ENCODE measurements at regions not wholly inside any gene's neighbourhood (a gene's known extent, or its start where the extent isn't known, plus 50 kb on each side); places are given as distances from the start of the nearest gene placed in this dataset.

DNA sequence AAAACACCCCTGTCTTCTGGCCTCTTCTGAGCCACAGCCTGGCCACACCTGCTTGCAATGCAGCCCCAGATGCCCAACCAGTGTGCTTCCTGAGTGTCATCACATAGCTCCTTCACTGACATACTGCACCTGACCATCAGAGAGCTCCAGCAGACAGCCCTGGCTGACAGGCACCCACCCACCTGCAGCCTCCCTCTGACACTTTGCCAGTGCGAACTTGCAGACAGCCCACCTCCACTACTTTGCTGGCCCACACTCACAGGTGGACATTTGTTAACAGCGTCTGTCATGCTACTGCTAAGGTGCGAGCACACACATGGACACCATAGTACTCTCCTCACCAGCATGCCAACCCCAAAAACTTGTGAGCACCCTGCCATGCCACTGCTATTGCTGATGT is 740.1 kb downstream of the DNAJB9 start:
- no peak overlapping the region for H3K4me3 ChIP-seq (ENCODE audit: low read depth, low read length)
- TF ChIP-seq, protein P1, sequence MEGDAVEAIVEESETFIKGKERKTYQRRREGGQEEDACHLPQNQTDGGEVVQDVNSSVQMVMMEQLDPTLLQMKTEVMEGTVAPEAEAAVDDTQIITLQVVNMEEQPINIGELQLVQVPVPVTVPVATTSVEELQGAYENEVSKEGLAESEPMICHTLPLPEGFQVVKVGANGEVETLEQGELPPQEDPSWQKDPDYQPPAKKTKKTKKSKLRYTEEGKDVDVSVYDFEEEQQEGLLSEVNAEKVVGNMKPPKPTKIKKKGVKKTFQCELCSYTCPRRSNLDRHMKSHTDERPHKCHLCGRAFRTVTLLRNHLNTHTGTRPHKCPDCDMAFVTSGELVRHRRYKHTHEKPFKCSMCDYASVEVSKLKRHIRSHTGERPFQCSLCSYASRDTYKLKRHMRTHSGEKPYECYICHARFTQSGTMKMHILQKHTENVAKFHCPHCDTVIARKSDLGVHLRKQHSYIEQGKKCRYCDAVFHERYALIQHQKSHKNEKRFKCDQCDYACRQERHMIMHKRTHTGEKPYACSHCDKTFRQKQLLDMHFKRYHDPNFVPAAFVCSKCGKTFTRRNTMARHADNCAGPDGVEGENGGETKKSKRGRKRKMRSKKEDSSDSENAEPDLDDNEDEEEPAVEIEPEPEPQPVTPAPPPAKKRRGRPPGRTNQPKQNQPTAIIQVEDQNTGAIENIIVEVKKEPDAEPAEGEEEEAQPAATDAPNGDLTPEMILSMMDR (IDR thresholded peaks at IDR 0.05; ENCODE audit: insufficient read depth, low read length, poor library complexity, severe bottlenecking) = no peak
- H3K27me3 ChIP-seq (ENCODE audit: control insufficient read depth, insufficient read depth, low read length) = no peaks in the 10 kb centered on the region
- DNase-seq (ENCODE audit: low read depth) = no peak
- no peaks in the 10 kb centered on the region for H3K36me3 ChIP-seq (ENCODE audit: control insufficient read depth, insufficient read depth, low read length)

DNA sequence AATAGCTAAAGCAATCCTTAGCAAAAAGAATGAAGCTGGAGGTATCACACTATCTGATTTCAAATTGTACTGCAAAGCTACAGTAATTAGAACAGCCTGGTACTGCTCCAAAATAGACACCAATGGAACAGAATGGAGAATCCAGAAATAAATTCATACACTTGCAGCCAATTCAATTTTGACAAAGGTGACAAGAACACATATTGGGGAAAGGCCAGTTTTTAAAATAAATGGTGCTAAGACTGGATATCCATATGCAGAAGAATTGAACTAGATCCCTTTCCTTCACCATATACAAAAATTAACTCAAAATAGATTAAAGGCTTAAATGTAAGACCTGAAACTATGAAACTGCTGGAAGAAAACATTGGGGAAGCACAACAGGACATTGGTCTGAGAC is 748.5 kb downstream of the DNAJB9 start:
- Histone ChIP-seq H3K4me3 (ENCODE audit: low read depth, low read length) (no peak overlapping the region), H3K36me3 (ENCODE audit: control insufficient read depth, insufficient read depth, low read length) (no peaks in the 10 kb centered on the region), H3K27me3 (ENCODE audit: control insufficient read depth, insufficient read depth, low read length) (no peaks in the 10 kb centered on the region)
- DNase-seq (ENCODE audit: low read depth) = no peak
- TF ChIP-seq, protein P1 (IDR thresholded peaks at IDR 0.05; ENCODE audit: insufficient read depth, low read length, poor library complexity, severe bottlenecking) = no peak

DNA sequence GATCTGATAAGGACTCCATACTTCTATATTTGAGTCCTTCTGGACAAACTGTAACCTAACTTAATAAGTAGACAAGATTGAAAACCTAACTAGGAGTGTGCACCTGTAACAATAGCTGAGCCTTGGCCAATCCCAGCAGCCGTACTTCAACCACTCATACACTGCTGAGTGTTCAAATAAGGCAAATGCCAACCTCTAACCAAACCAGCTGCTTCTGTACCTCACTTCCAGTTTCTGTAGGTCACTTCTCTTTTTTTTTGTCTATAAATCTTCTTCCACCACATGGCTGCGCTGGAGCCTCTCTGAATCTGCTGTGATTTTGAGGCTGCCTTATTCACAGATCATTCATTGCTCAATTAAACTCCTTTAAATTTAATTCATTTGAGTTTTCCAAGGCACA is 753.2 kb downstream of the DNAJB9 start:
- H3K4me3 ChIP-seq (ENCODE audit: low read depth, low read length) = no peak overlapping the region
- H3K27me3 ChIP-seq (ENCODE audit: control insufficient read depth, insufficient read depth, low read length) = no peaks in the 10 kb centered on the region
- TF ChIP-seq, protein P1 (IDR thresholded peaks at IDR 0.05; ENCODE audit: insufficient read depth, low read length, poor library complexity, severe bottlenecking) = no peak
- no peaks in the 10 kb centered on the region for H3K36me3 ChIP-seq (ENCODE audit: control insufficient read depth, insufficient read depth, low read length)
- no peak for DNase-seq (ENCODE audit: low read depth)

DNA sequence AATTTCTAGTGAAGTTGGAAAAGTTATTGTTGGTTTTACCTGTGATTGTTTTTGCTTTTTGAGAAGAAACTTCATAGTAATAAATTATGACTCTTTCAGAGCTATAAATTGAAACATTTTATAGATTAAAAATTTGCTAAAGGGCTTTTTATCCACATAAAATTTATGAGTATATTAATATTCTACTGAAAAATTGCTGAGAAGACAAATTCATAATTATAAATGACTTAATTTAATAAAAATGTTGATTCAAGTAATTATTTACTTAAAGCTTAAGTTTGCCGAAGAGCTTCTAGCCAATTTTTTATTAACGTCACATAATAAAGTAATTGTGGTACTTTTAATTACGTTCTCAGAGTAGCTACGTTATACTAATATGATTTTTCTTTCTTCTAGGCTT is 761.7 kb downstream of the DNAJB9 start:
- Histone ChIP-seq H3K4me3 (ENCODE audit: low read depth, low read length) (no peak overlapping the region), H3K36me3 (ENCODE audit: control insufficient read depth, insufficient read depth, low read length) (no peaks in the 10 kb centered on the region), H3K27me3 (ENCODE audit: control insufficient read depth, insufficient read depth, low read length) (no peaks in the 10 kb centered on the region)
- no peak for DNase-seq (ENCODE audit: low read depth)
- TF ChIP-seq, protein P1 (IDR thresholded peaks at IDR 0.05; ENCODE audit: insufficient read depth, low read length, poor library complexity, severe bottlenecking) = no peak

DNA sequence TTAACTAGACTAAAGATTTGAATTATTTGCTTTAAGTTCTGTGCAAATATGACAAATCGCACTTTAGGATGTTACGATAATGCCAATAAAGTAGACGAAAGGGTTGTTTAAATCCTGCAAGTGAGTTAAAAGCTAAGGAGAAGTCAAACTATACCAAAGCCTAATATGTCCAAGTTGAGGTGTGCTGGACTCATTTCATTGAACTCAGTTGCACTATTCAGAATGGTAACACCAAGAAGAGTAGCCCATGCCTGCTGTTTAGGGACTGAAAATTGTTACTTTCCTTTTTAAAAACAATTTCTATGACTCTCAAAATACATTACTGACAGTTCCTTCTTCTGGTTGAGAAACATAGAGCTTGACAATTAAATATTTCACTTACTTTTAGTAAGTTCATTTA is 766.3 kb downstream of the DNAJB9 start:
- no peaks in the 10 kb centered on the region for H3K36me3 ChIP-seq (ENCODE audit: control insufficient read depth, insufficient read depth, low read length)
- TF ChIP-seq, protein P1 (IDR thresholded peaks at IDR 0.05; ENCODE audit: insufficient read depth, low read length, poor library complexity, severe bottlenecking) = no peak
- DNase-seq (ENCODE audit: low read depth) = no peak
- H3K27me3 ChIP-seq (ENCODE audit: control insufficient read depth, insufficient read depth, low read length) = no peaks in the 10 kb centered on the region
- no peak overlapping the region for H3K4me3 ChIP-seq (ENCODE audit: low read depth, low read length)

DNA sequence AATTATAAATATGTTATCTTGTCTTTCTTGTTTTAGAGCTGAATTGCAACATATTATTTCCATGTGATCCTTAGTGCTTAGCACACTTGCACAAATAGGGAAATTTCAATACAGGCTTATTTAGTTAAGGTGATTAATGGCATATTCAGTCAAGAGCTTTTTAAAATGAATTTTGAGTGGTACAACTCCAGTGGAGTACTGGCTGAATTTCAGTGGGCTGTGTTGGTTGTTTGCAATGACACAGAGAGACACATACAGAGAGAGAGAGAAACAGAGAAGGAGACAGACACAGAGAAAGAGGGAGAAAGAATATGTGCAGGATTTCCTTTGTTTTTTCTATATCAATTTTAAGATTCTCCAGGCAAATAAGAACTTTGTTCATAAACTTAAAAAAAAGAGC is 766.9 kb downstream of the DNAJB9 start:
- no peaks in the 10 kb centered on the region for H3K36me3 ChIP-seq (ENCODE audit: control insufficient read depth, insufficient read depth, low read length)
- no peak for DNase-seq (ENCODE audit: low read depth)

More for the DNA sequence above, 766.9 kb downstream of the DNAJB9 start:
- TF ChIP-seq, protein P1 (IDR thresholded peaks at IDR 0.05; ENCODE audit: insufficient read depth, low read length, poor library complexity, severe bottlenecking) = no peak
- H3K4me3 ChIP-seq (ENCODE audit: low read depth, low read length) = no peak overlapping the region
- no peaks in the 10 kb centered on the region for H3K27me3 ChIP-seq (ENCODE audit: control insufficient read depth, insufficient read depth, low read length)
